GM12864 (cell line): ENCODE measurements at regions not wholly inside any gene's neighbourhood (a gene's known extent, or its start where the extent isn't known, plus 50 kb on each side); places are given as distances from the start of the nearest gene placed in this dataset.

ENCODE experiments used
- DNase-seq: peaks from one replicate; pipeline ENCODE4 v3.0.0-alpha.2; 2011; ENCODE audit warnings: low read depth
- H3K4me3 ChIP-seq: 2 replicates; pipeline ENCODE4 v1.5.1; 2011; ENCODE audit warnings: mild to moderate bottlenecking, low read depth, low read length, control low read depth
- TF ChIP-seq, protein P1 (sequence below): IDR thresholded peaks from 2 replicates; pipeline ENCODE4 v1.5.1; 2011; ENCODE audit warnings: low read depth, mild to moderate bottlenecking, moderate library complexity, low read length, control low read depth, inconsistent platforms; ENCODE audit errors: missing control alignments

DNA sequence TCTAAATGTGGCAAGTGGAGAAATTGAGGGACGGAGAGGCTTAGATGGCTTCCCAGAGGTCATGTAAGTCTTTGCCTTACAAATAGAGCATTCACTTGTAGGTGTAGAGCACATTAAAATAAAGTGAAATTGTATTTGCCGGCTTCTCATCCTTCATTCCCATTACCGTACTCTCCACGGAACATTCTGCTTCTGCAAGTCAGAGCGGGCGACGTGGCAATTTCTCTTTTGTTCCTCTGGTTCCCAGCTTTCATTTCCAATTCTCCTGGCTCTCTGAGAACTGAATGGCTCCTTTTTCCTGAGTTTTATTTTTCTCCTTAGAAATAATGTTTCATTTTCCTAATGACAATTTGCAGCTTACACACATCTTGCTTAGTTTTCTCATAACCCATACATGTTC is 51.3 kb upstream of the PFKP start:
- no peak for DNase-seq
- TF ChIP-seq, protein P1, sequence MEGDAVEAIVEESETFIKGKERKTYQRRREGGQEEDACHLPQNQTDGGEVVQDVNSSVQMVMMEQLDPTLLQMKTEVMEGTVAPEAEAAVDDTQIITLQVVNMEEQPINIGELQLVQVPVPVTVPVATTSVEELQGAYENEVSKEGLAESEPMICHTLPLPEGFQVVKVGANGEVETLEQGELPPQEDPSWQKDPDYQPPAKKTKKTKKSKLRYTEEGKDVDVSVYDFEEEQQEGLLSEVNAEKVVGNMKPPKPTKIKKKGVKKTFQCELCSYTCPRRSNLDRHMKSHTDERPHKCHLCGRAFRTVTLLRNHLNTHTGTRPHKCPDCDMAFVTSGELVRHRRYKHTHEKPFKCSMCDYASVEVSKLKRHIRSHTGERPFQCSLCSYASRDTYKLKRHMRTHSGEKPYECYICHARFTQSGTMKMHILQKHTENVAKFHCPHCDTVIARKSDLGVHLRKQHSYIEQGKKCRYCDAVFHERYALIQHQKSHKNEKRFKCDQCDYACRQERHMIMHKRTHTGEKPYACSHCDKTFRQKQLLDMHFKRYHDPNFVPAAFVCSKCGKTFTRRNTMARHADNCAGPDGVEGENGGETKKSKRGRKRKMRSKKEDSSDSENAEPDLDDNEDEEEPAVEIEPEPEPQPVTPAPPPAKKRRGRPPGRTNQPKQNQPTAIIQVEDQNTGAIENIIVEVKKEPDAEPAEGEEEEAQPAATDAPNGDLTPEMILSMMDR: no peak
- no peak overlapping the region for H3K4me3 ChIP-seq

DNA sequence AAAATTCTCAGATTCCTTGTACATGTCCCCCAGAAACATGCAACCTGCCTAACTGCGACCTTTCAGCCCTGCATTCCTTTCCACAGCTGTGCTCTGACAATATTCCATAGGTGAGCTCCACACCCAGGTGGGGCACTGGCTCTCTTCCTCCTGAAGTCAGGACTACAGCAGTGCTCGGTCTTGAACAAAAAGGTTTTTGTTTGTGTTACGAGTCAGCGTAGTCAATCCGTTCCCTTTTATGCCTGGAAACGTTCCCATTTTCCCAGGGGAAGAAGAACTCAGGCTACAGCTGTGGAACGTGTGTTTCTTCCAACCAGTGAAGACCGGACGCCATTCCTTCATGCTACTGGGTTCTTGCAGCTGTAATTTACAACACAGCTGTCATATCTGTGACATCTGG is 52.4 kb upstream of the PFKP start:
- TF ChIP-seq, protein P1: no peak

DNA sequence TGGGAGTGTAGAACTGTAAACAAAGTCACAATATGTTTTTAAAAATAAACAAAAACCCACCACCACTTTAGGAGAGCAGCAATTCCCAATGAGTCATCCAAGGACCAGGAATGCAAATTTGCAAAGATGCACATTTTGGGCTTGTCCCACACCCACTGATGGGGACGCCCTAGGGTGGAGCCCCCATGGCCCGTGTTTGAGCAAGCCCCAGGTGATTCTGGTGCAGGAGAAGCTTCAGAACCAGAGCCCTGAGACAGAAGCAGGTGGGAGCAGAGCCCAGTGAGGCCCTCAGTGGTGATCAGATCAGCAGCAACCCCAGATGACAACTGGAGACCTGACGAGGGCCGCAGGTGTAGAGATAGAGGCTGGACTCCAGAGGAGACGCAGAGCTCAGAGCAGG is 55.1 kb upstream of the PFKP start:
- TF ChIP-seq, protein P1: no peak
- no peak overlapping the region for H3K4me3 ChIP-seq
- DNase-seq: no peak

More for the DNA sequence above, 52.4 kb upstream of the PFKP start:
- no peak for DNase-seq
- no peak overlapping the region for H3K4me3 ChIP-seq

DNA sequence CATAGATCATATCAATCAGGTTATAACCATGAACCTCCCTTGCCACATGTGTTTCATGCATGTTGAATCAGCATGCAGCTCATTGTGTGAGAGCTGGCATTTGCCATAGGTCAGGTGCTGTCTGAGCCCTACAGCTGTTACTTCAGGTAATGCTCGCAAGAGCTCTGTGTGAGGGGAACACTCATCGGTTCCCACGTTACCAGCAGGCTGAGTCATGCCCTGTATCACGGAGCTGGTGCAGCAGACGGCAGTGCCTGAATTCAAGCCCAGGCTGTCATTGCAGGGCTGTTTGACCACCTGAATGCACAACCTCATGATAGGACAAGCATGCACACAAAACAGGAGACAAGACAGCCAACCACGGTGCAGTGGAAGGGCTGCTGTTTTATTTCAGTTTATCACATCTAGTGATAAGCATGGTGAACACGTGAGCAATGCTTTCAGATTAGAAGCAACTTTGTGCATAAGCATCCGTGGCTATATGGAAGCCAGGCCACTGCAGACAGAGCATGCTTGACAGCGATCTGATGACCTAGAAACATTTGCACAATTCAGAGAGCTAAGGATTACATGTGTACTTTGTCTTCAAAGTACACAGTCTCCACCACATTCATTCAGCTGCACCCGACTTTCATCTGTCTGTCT is 56.4 kb upstream of the PFKP start:
- DNase-seq: no peak
- no peak overlapping the region for H3K4me3 ChIP-seq
- TF ChIP-seq, protein P1: no peak

DNA sequence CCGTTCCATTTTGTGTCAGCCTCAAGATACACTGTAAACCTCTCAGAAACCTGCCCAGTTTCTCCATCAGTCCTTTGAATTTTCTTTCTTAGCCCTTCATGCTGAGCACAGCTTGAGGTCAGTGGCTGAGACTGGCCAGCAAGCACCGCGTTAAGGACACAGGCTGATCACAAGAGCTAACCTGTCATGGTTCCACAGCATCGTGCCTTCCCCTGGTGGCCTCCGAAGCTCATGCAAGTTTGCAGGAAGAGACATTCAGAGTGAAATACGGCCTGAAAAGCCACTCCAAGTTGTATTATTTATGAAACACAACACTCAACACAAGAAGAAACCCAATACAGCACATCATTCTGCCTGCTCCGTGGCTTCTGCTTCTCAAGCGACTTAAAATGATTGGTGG is 57.0 kb upstream of the PFKP start:
- TF ChIP-seq, protein P1: no peak
- no peak overlapping the region for H3K4me3 ChIP-seq

DNA sequence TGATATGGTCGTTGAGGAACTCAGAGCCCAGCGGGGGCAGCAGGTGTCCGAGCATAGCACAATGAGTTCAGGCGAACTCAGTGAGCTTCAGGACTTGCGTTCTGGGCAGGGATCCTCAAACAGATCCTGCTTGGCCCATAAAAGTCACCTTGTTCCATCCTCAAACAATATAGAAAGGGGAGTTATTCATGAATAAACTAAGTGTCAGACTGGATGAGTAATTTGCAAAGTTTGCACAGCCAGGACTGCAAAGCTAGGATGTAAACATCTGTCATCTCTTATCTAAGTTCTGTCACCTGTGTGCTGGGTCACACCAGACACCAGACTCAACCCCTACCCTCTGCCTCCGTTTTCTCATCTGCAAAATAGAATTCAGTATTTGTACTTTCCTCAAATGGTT is 58.0 kb upstream of the PFKP start:
- no peak for DNase-seq
- H3K4me3 ChIP-seq: no peak overlapping the region
- TF ChIP-seq, protein P1: no peak

More for the DNA sequence above, 57.0 kb upstream of the PFKP start:
- DNase-seq: no peak

DNA sequence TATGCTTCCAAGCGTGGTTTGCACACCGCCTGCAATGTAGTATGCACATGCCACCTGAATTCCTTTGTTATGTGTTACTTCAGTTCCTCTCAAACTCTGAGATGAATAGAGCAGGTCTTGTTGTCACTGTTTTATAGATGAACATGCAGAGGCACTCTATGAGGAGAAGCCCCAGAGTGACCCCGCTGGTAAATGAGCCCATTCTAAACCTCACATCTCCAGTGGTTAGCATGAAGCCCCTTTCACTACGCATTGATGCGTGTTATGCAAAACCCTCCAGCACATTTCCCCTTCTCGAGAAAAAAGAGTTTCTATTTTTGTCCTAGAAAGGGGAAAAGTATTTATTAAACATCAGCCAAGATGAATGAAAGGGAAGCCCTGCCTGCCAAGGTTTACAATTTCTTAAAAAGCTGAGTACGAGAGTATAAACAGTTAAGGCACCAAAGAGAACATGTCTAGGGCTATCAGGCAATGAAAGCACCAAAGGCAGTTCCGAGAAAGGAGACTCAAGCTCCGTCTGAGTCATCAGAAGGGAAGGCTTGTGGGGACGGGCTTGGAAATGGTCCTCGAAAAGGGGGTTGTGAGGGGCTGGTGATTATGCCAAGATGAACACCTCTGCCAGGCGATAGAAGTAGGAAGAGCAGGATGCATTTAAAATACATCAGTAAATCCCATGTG is 58.7 kb upstream of the PFKP start:
- no peak for DNase-seq
- no peak overlapping the region for H3K4me3 ChIP-seq

More for the DNA sequence above, 58.7 kb upstream of the PFKP start:
- TF ChIP-seq, protein P1: no peak
